MM.1S (cell line): ENCODE measurements at regions not wholly inside any gene's neighbourhood (a gene's known extent, or its start where the extent isn't known, plus 50 kb on each side); places are given as distances from the start of the nearest gene placed in this dataset.

Experiments
- DNase-seq: peaks from one replicate; pipeline ENCODE4 v3.0.0-alpha.2; 2015
- H2AFZ ChIP-seq: fragments of 300-600 bp; sonication (generic); 2 replicates; pipeline ENCODE4 v1.6.0; 2016; ENCODE audit warnings: antibody characterized with exemption, low read length
- H3F3A ChIP-seq: fragments of 300-600 bp; sonication (generic); 2 replicates; pipeline ENCODE4 v1.6.1; 2016; ENCODE audit warnings: mild to moderate bottlenecking, antibody characterized with exemption, low read length, moderate library complexity, mixed read lengths; ENCODE audit not compliant: insufficient read depth
- H3K27ac ChIP-seq: fragments of 300-600 bp; sonication (generic); 2 replicates; pipeline ENCODE4 v1.5.1; 2016; ENCODE audit warnings: mild to moderate bottlenecking, low read length
- H3K27me3 ChIP-seq: fragments of 300-600 bp; sonication (generic); replicated peaks from 2 replicates; pipeline ENCODE4 v1.6.0; 2016; ENCODE audit warnings: low read length; ENCODE audit not compliant: insufficient read depth
- H3K36me3 ChIP-seq: fragments of 300-600 bp; sonication (generic); replicated peaks from 2 replicates; pipeline ENCODE4 v1.6.1; 2016; ENCODE audit warnings: mild to moderate bottlenecking, low read length, mixed read lengths; ENCODE audit not compliant: insufficient read depth
- H3K4me1 ChIP-seq: fragments of 300-600 bp; sonication (generic); 2 replicates; pipeline ENCODE4 v1.6.1; 2016; ENCODE audit warnings: low read length, mixed read lengths
- H3K4me2 ChIP-seq: fragments of 300-600 bp; sonication (generic); 2 replicates; pipeline ENCODE4 v1.6.0; 2016; ENCODE audit warnings: low read depth, low read length
- H3K4me3 ChIP-seq: fragments of 300-600 bp; sonication (generic); 2 replicates; pipeline ENCODE4 v1.5.1; 2016; ENCODE audit warnings: low read length, mixed read lengths
- H3K79me2 ChIP-seq: fragments of 300-600 bp; sonication (generic); 2 replicates; pipeline ENCODE4 v1.6.1; 2016; ENCODE audit warnings: mixed run types, low read length, mixed read lengths
- H3K9ac ChIP-seq: fragments of 300-600 bp; sonication (generic); 2 replicates; pipeline ENCODE4 v1.6.1; 2016; ENCODE audit warnings: low read length, mixed read lengths
- H3K9me2 ChIP-seq: fragments of 300-600 bp; sonication (generic); replicated peaks from 2 replicates; pipeline ENCODE4 v1.6.1; 2016; ENCODE audit warnings: mild to moderate bottlenecking, low read length, mixed read lengths; ENCODE audit not compliant: insufficient read depth
- H3K9me3 ChIP-seq: fragments of 300-600 bp; sonication (generic); replicated peaks from 2 replicates; pipeline ENCODE4 v1.6.1; 2016; ENCODE audit warnings: mild to moderate bottlenecking, low read length, mixed read lengths; ENCODE audit not compliant: insufficient read depth
- H4K20me1 ChIP-seq: fragments of 300-600 bp; sonication (generic); 2 replicates; pipeline ENCODE4 v1.6.1; 2016; ENCODE audit warnings: mild to moderate bottlenecking, low read length, moderate library complexity, mixed read lengths; ENCODE audit not compliant: insufficient read depth
- CTCF ChIP-seq: fragments of 300-600 bp; sonication (generic); IDR thresholded peaks from 2 replicates; pipeline ENCODE4 v1.5.1; 2016; ENCODE audit warnings: antibody characterized with exemption, low read length, mixed read lengths
- EZH2 ChIP-seq: fragments of 300-600 bp; sonication (generic); optimal IDR thresholded peaks from 2 replicates; pipeline ENCODE3; 2017; ENCODE audit warnings: low read depth, mild to moderate bottlenecking, antibody characterized with exemption, low read length, mixed read lengths
- EZH2phosphoT487 ChIP-seq: fragments of 300-600 bp; sonication (generic); IDR thresholded peaks from 2 replicates; pipeline ENCODE4 v1.6.1; 2018; ENCODE audit warnings: antibody characterized with exemption, low read length

GRCh38 chr2:20940856-20941255, 103.0 kb downstream of the APOB start:
- DNase-seq, result no peak
- Histone ChIP-seq H3K36me3 (no peaks in the 10 kb centered on the region), H3K9ac (no peak overlapping the region), H3K9me3 (no peaks in the 10 kb centered on the region), H4K20me1 (no peaks in the 10 kb centered on the region), H3K4me2 (no peak overlapping the region), H3F3A (no peaks in the 10 kb centered on the region), H3K27ac (no peak overlapping the region), H2AFZ (no peak overlapping the region), H3K4me1 (no peaks in the 10 kb centered on the region), H3K27me3 (no peaks in the 10 kb centered on the region), H3K4me3 (no peak overlapping the region), H3K79me2 (no peaks in the 10 kb centered on the region), H3K9me2 (no peaks in the 10 kb centered on the region)
- TF ChIP-seq EZH2phosphoT487, result no peak
- TF ChIP-seq CTCF, result no peak
- no peak for TF ChIP-seq EZH2

- no peak overlapping the region for H3K27ac ChIP-seq
- no peak overlapping the region for H2AFZ ChIP-seq
- no peak overlapping the region for H3K4me3 ChIP-seq
- DNase-seq, result no peak
- H3K79me2 ChIP-seq, result no peaks in the 10 kb centered on the region
- no peaks in the 10 kb centered on the region for H3K9me2 ChIP-seq
- no peaks in the 10 kb centered on the region for H4K20me1 ChIP-seq
- H3K4me1 ChIP-seq, result no peaks in the 10 kb centered on the region
- TF ChIP-seq CTCF (no peak), EZH2phosphoT487 (no peak), EZH2 (no peak)
- no peaks in the 10 kb centered on the region for H3K27me3 ChIP-seq
- H3K9ac ChIP-seq, result no peak overlapping the region
- H3K4me2 ChIP-seq, result no peak overlapping the region
- H3K9me3 ChIP-seq, result no peaks in the 10 kb centered on the region
- no peaks in the 10 kb centered on the region for H3K36me3 ChIP-seq
- no peaks in the 10 kb centered on the region for H3F3A ChIP-seq
These were observed 103.7 kb downstream of the APOB start for GRCh38 chr2:20939931-20940795.

- no peak overlapping the region for H3K9ac ChIP-seq
- no peaks in the 10 kb centered on the region for H3K4me1 ChIP-seq
- H3K4me3 ChIP-seq, result no peak overlapping the region
- no peaks in the 10 kb centered on the region for H3K27me3 ChIP-seq
- no peaks in the 10 kb centered on the region for H3K9me2 ChIP-seq
- H3K27ac ChIP-seq, result no peak overlapping the region
- no peaks in the 10 kb centered on the region for H3F3A ChIP-seq
- no peaks in the 10 kb centered on the region for H3K79me2 ChIP-seq
- no peaks in the 10 kb centered on the region for H3K9me3 ChIP-seq
- H3K4me2 ChIP-seq, result no peak overlapping the region
- no peak overlapping the region for H2AFZ ChIP-seq
- no peak for DNase-seq
- no peaks in the 10 kb centered on the region for H4K20me1 ChIP-seq
- TF ChIP-seq CTCF, result no peak
- TF ChIP-seq EZH2phosphoT487, result no peak
- TF ChIP-seq EZH2, result no peak
- no peaks in the 10 kb centered on the region for H3K36me3 ChIP-seq
These were observed 106.5 kb downstream of the APOB start for GRCh38 chr2:20937353-20937752.
